ENCODE measurements at regions not wholly inside any gene's neighbourhood (a gene's known extent, or its start where the extent isn't known, plus 50 kb on each side); places are given as distances from the start of the nearest gene placed in this dataset.
"Not testable (repeated sequence)": the region's sequence is repeated elsewhere in the genome, so short reads cannot be mapped to it uniquely, and the experiment has no call there.

DNA sequence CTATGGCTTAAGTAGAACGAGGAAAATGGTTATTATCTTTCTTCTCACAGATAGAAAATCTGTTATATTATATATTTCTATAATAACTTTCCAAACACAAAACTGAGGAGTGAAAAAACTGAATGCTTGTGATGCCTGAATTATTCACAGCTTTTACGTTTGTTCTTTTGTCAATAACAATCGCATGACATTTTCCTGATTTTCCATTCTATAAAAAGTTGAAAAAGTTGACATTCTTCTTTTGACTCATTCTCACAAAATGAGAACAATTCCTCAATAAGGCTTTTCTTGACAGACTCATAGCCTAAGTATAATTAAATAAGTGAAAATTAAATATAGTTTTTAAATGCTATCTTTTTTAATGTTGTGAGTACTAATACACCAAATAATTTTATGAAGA, 288.8 kb upstream of the TGFBR2 start:
- H3K4me3 Mint-ChIP-seq, result no peak overlapping the region

DNA sequence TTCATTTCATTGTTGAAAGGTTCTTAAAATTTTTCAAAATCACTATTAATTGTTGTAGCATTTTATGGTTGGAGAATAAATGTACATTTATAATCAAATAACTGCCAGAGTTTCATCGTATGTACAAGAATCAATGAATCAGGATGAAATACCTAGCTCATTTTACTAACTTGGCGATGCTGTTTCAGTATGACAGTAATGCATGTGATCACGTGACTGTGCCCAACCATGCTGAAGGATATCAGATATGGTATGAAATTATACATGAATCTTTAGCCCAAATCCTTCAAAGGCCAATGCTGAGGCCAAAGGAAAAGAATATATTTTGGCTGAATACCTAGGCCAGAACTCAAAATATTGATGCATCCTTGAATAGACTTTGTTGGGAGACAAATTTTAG, 288.3 kb upstream of the TGFBR2 start:
- Mint-ChIP-seq H3K4me3 (no peak overlapping the region), H3K27ac (no peak overlapping the region), H3K9me3 (peaks cover 0 to 2% of the 10 kb centered on the region in 2 donors), H3K36me3 (ENCODE audit: insufficient read depth) (no peaks in the 10 kb centered on the region), H3K27me3 (no peaks in the 10 kb centered on the region), H3K4me1 (ENCODE audit: low read depth in 2 of 2) (peaks cover 4 to 6% of the 10 kb centered on the region in 2 donors)
- ATAC-seq (replicated peaks), result no peak
- DNase-seq, result no peak

More for the DNA sequence above, 288.8 kb upstream of the TGFBR2 start:
- DNase-seq, result no peak
- Mint-ChIP-seq H3K4me1 (ENCODE audit: low read depth in 2 of 2) (peaks cover 4 to 6% of the 10 kb centered on the region in 2 donors), H3K27ac (no peak overlapping the region), H3K27me3 (no peaks in the 10 kb centered on the region), H3K9me3 (peaks cover 0 to 2% of the 10 kb centered on the region in 2 donors), H3K36me3 (ENCODE audit: insufficient read depth) (no peaks in the 10 kb centered on the region)
- ATAC-seq (replicated peaks), result no peak

DNA sequence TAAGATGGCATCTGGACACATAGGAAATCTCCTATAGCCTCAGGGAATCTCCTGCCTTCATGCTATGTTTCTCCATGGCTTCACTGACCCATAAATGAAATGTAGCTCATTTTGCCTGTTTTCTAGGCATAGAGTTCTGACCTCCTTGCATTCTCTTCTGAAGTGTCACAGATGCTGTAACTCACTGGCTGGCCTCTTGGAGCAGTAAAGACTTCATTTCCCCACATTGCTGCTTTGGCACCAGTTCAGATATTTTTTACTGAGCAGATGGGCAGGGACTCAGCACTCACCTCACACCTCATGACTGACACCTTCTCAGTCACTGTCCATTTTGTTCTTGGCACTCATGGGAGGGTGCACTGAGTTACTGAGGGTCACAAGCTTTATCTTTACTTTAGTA, 286.7 kb upstream of the TGFBR2 start:
- H3K4me1 Mint-ChIP-seq (ENCODE audit: low read depth in 2 of 2), result peaks cover 4 to 6% of the 10 kb centered on the region in 2 donors
- no peaks in the 10 kb centered on the region for H3K27me3 Mint-ChIP-seq
- peaks cover 0 to 2% of the 10 kb centered on the region in 2 donors for H3K9me3 Mint-ChIP-seq
- H3K27ac Mint-ChIP-seq, result no peak overlapping the region
- ATAC-seq (replicated peaks) (peak; percentile 96), DNase-seq (peak; percentile 27 to 43 (median 34))
- H3K36me3 Mint-ChIP-seq (ENCODE audit: insufficient read depth), result no peaks in the 10 kb centered on the region
- H3K4me3 Mint-ChIP-seq, result no peak overlapping the region

GRCh38 chr3:30320392-30320791, 286.0 kb upstream of the TGFBR2 start:
- no peak overlapping the region for H3K4me3 Mint-ChIP-seq
- H3K4me1 Mint-ChIP-seq (ENCODE audit: low read depth in 2 of 2), result peaks cover 4 to 6% of the 10 kb centered on the region in 2 donors
- no peaks in the 10 kb centered on the region for H3K27me3 Mint-ChIP-seq
- DNase-seq, result no peak
- peaks cover 0 to 2% of the 10 kb centered on the region in 2 donors for H3K9me3 Mint-ChIP-seq
- no peak for ATAC-seq (replicated peaks)
- no peak overlapping the region for H3K27ac Mint-ChIP-seq
- H3K36me3 Mint-ChIP-seq (ENCODE audit: insufficient read depth), result no peaks in the 10 kb centered on the region

GRCh38 chr3:30321065-30321464, 285.3 kb upstream of the TGFBR2 start:
- Mint-ChIP-seq H3K9me3 (peaks cover 0 to 2% of the 10 kb centered on the region in 2 donors), H3K4me3 (no peak overlapping the region), H3K27ac (no peak overlapping the region), H3K27me3 (no peaks in the 10 kb centered on the region), H3K36me3 (ENCODE audit: insufficient read depth) (no peaks in the 10 kb centered on the region), H3K4me1 (ENCODE audit: low read depth in 2 of 2) (peaks cover 4 to 6% of the 10 kb centered on the region in 2 donors)
- DNase-seq (no peak), ATAC-seq (replicated peaks) (no peak)

DNA sequence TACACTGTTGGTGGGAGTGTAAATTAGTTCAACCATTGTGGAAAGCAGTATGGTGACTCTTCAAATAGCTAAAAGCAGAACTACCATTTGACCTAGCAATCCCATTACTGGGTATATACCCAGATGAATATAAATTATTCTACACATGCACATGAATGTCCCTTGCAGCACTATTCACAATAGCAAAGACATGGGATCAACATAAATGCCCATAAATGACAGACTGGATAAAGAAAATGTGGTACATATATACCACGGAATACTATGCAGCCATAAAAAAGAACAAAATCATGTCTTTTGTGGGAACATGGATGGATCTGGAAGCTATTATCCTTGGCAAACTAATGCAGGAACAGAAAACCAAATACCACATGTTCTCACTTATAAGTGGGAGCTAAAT, 282.8 kb upstream of the TGFBR2 start:
- H3K27me3 Mint-ChIP-seq; H3K27ac Mint-ChIP-seq; H3K4me1 Mint-ChIP-seq (ENCODE audit: low read depth in 2 of 2); H3K9me3 Mint-ChIP-seq; H3K4me3 Mint-ChIP-seq; DNase-seq; ATAC-seq (replicated peaks); H3K36me3 Mint-ChIP-seq (ENCODE audit: insufficient read depth): not testable (repeated sequence)

DNA sequence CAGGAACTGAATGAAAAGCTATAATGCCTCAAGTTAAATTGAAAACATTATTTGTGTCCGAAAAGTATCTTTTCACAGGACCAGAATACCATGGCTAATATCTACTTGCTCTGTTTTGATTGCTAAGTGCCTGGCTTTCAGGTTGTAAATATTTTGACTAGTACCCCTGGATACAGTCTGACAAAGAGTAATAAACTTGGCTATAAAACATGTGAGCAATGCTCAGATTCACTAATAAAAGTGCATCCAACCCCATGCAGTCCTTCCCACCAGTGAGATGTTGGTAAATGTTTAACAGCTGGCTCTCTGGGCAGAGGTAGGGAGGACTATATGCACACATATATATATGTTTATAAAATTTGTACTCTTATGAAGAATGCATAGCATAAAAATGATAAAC, 281.8 kb upstream of the TGFBR2 start:
- H3K27me3 Mint-ChIP-seq, result no peaks in the 10 kb centered on the region
- no peak overlapping the region for H3K4me3 Mint-ChIP-seq
- ATAC-seq (replicated peaks), result no peak
- H3K36me3 Mint-ChIP-seq (ENCODE audit: insufficient read depth), result no peaks in the 10 kb centered on the region
- H3K4me1 Mint-ChIP-seq (ENCODE audit: low read depth in 2 of 2), result peaks cover 2 to 5% of the 10 kb centered on the region in 2 donors
- peaks cover 0 to 2% of the 10 kb centered on the region in 2 donors for H3K9me3 Mint-ChIP-seq
- H3K27ac Mint-ChIP-seq, result no peak overlapping the region
- no peak for DNase-seq

GRCh38 chr3:30327976-30328375, 278.4 kb upstream of the TGFBR2 start:
- not testable (repeated sequence) for H3K4me3 Mint-ChIP-seq; ATAC-seq (replicated peaks); H3K4me1 Mint-ChIP-seq (ENCODE audit: low read depth in 2 of 2); H3K27ac Mint-ChIP-seq; H3K27me3 Mint-ChIP-seq; H3K36me3 Mint-ChIP-seq (ENCODE audit: insufficient read depth); DNase-seq; H3K9me3 Mint-ChIP-seq

DNA sequence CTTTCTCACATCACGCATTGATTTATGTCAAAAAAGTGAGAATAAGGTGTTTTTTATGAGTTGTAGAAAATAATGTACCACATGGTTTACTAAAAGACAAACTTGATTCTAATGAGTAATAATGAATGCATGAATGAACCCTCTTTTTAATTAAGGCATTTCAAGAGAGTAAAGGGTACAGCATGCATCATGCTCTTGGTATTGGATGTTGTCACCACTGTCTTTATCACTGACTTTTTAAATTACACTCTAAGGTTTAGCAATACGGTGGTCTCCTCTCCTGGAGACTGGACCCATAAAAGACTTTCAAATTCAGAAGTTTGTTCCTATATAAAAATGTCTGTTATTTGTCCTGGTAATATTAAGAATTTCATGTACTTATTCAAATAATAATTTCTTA, 277.5 kb upstream of the TGFBR2 start:
- not testable (repeated sequence) for H3K4me3 Mint-ChIP-seq; H3K9me3 Mint-ChIP-seq; DNase-seq; H3K36me3 Mint-ChIP-seq (ENCODE audit: insufficient read depth); H3K27ac Mint-ChIP-seq; ATAC-seq (replicated peaks); H3K4me1 Mint-ChIP-seq (ENCODE audit: low read depth in 2 of 2)
- H3K27me3 Mint-ChIP-seq, result peaks cover 0 to 14% of the 10 kb centered on the region in 2 donors

GRCh38 chr3:30331519-30331918, 274.9 kb upstream of the TGFBR2 start:
- Mint-ChIP-seq H3K4me1 (ENCODE audit: low read depth in 2 of 2) (peaks cover 0 to 1% of the 10 kb centered on the region in 2 donors), H3K9me3 (no peaks in the 10 kb centered on the region), H3K27ac (no peak overlapping the region)

DNA sequence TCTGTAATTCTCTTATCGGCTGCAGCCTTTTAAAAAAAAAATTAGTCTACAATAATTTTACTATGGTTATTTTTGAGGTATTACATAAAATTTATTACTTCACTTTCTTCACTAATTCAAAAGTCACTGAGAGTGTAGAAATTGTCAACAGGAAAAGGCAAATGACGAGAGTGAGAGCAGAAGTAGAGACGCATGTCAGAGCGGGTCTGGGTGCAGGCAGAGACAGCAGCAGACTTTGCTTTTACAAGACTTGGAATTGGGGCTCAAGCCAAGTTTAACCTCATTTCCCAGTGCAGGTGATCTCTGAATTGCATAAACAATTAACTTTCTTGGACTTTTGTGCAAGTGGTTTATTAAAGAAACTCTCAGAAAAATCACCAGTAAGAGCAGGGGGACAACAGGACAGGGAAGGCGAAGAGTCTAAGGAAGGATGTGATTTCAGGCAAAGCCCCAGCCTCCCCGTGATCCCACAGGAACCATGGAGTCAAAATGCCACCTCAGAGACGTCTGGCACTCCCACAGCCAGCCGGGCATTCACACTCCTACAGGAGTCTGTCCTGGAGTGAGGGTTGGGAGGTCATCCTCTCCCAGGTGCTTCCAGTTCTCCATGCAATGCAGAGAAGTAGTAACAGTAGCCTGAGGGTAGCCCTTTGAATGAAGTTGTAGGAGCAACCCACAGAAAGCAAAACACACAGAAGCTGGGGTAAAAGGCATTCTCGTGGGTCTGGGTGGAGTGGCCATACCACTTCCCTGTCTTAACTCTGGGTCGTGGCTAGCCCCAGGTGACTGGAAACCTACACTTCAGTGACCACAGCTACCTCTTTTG, 274.0 kb upstream of the TGFBR2 start:
- no peaks in the 10 kb centered on the region for H3K36me3 Mint-ChIP-seq (ENCODE audit: insufficient read depth)
- H3K9me3 Mint-ChIP-seq, result no peaks in the 10 kb centered on the region
- H3K4me3 Mint-ChIP-seq, result no peak overlapping the region
- peak overlapping the region in 1 of 2 donors; percentile 63 for H3K27ac Mint-ChIP-seq
- ATAC-seq (replicated peaks) (no peak), DNase-seq (no peak)
- H3K4me1 Mint-ChIP-seq (ENCODE audit: low read depth in 2 of 2), result peaks cover 0 to 1% of the 10 kb centered on the region in 2 donors
- peaks cover 0 to 14% of the 10 kb centered on the region in 2 donors for H3K27me3 Mint-ChIP-seq

More at GRCh38 chr3:30331519-30331918, 274.9 kb upstream of the TGFBR2 start:
- Mint-ChIP-seq H3K36me3 (ENCODE audit: insufficient read depth) (no peaks in the 10 kb centered on the region), H3K27me3 (peaks cover 0 to 14% of the 10 kb centered on the region in 2 donors), H3K4me3 (no peak overlapping the region)
- ATAC-seq (replicated peaks), result no peak
- DNase-seq, result no peak

GRCh38 chr3:30333143-30333542, 273.3 kb upstream of the TGFBR2 start:
- Mint-ChIP-seq H3K9me3 (peaks cover 0 to 2% of the 10 kb centered on the region in 2 donors), H3K4me1 (ENCODE audit: low read depth in 2 of 2) (peaks cover 0 to 1% of the 10 kb centered on the region in 2 donors), H3K27ac (no peak overlapping the region), H3K27me3 (peaks cover 0 to 14% of the 10 kb centered on the region in 2 donors), H3K4me3 (no peak overlapping the region), H3K36me3 (ENCODE audit: insufficient read depth) (no peaks in the 10 kb centered on the region)
- DNase-seq (no peak), ATAC-seq (replicated peaks) (no peak)

DNA sequence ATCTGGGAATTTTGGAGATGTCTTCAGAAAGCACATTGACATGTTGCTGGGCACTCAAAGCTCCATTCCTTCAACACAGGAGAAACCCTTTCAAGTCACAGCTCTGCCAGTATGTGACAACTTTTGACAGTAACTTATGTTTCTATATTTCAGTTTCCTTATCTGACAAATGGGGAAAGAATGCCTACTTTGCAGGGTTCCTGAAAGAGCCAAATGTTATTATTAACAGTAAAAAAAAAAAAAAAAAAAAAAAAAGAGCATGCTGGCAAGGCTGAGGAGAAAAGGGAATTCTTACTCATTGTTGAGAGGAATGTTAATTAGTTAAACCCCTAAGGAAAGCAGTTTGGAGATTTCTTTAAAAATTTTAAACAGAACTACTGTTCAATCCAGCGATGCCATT, 272.5 kb upstream of the TGFBR2 start:
- Mint-ChIP-seq H3K4me1 (ENCODE audit: low read depth in 2 of 2) (peaks cover 0 to 1% of the 10 kb centered on the region in 2 donors), H3K9me3 (peaks cover 0 to 2% of the 10 kb centered on the region in 2 donors), H3K36me3 (ENCODE audit: insufficient read depth) (no peaks in the 10 kb centered on the region), H3K27me3 (peaks cover 0 to 14% of the 10 kb centered on the region in 2 donors), H3K27ac (no peak overlapping the region), H3K4me3 (no peak overlapping the region)
- no peak for DNase-seq
- ATAC-seq (replicated peaks), result no peak

DNA sequence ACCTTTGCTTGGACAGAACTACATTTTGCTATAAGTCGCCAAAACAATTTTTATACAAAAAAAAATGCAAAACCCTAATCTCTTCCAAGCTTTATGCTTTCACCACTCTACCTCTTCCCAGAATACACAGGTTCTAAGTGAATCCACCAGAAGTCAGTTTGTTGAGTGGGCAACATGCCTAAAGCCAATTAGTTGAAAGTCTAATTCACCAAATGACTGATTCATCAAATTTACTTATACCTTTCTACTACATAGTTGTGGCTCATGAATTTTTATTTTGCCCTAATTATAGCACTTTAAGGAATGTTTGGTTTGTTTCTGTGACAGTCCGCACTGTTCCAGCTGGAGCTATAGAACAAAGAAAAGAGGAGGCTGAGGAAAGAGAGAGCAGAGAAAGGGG, 265.9 kb upstream of the TGFBR2 start:
- no peak overlapping the region for H3K27ac Mint-ChIP-seq
- H3K4me3 Mint-ChIP-seq, result no peak overlapping the region
- ATAC-seq (replicated peaks) (no peak), DNase-seq (no peak)
- no peaks in the 10 kb centered on the region for H3K36me3 Mint-ChIP-seq (ENCODE audit: insufficient read depth)
- peaks cover 0 to 2% of the 10 kb centered on the region in 2 donors for H3K9me3 Mint-ChIP-seq
- H3K4me1 Mint-ChIP-seq (ENCODE audit: low read depth in 2 of 2), result no peaks in the 10 kb centered on the region
- H3K27me3 Mint-ChIP-seq, result no peaks in the 10 kb centered on the region
